K562 (cell line): ENCODE measurements at regions not wholly inside any gene's neighbourhood (a gene's known extent, or its start where the extent isn't known, plus 50 kb on each side); places are given as distances from the start of the nearest gene placed in this dataset.

ENCODE experiments used
- ATAC-seq: fragments of 200-7000 bp; cut with Tn5 transposase; 3 replicates; pipeline ENCODE4 v1.9.1; 2020; ENCODE audit warnings: moderate library complexity
- BruUV-seq: library from RNA; stranded (reverse); fragments of 400-500 nt; replicated peaks from 2 replicates; lab custom pipeline; 2021; lab: Mats Ljungman, UMichigan
- CTCF ChIA-PET: fragments of 300-600 bp; formaldehyde crosslinking; extraction: SDS; loops from one replicate; lab custom pipeline; 2021; ENCODE audit warnings: low intra/inter-chr PET ratio; lab: Yijun Ruan, JAX
- POLR2A ChIA-PET: fragments of 300-600, 350-650 bp; sonication (Branson Sonifier 250); formaldehyde crosslinking; extraction: SDS; loops from one replicate; lab custom pipeline; 2021; ENCODE audit warnings: antibody characterized with exemption, inconsistent platforms; lab: Yijun Ruan, JAX
- DNase-seq, 4 experiments: peaks; one replicate each; pipeline versions ENCODE4 v3.0.0 to v3.0.0-alpha.2; 2011 to 2018; ENCODE audit warnings: low spot score in 3 of 4, mixed read lengths in 3 of 4; ENCODE audit errors: extremely low read depth in 1 of 4
- FAIRE-seq: peaks from 2 replicates; lab custom pipeline; 2011; peaks lifted over from hg19 to GRCh38; lab: Jason Lieb, UNC
- H2AFZ ChIP-seq: 2 replicates; pipeline ENCODE4 v1.6.0; 2011; ENCODE audit warnings: low read depth, low read length, control low read depth, inconsistent platforms
- H3K27ac ChIP-seq: fragments of 200-600 bp; 3 replicates; pipeline ENCODE4 v1.8.0; 2011; ENCODE audit warnings: low read depth, mild to moderate bottlenecking, control low read depth, inconsistent platforms, low read length, moderate library complexity, mixed read lengths; ENCODE audit errors: extremely low read depth
- H3K27me3 ChIP-seq, 2 experiments: fragments of 300-600 bp in 1 of 2; 2 replicates in 1 of 2; 3 replicates in 1 of 2; pipeline versions ENCODE4 v1.6.0 to v1.8.0; 2011; ENCODE audit warnings: inconsistent platforms in 2 of 2, low read length in 2 of 2, mild to moderate bottlenecking in 1 of 2, mixed read lengths in 1 of 2, moderate library complexity in 1 of 2; ENCODE audit not compliant: control insufficient read depth in 2 of 2, insufficient read depth in 2 of 2
- H3K36me3 ChIP-seq: fragments of 300-600 bp; 3 replicates; pipeline ENCODE4 v1.8.0; 2011; ENCODE audit warnings: mild to moderate bottlenecking, low read length, inconsistent platforms; ENCODE audit not compliant: control insufficient read depth, insufficient read depth
- H3K4me1 ChIP-seq, 2 experiments: fragments of 200-600 bp in 1 of 2; replicated peaks in 1 of 2; 2 replicates in 1 of 2; 3 replicates in 1 of 2; pipeline versions ENCODE4 v1.5.1 to v1.8.0; 2011; ENCODE audit warnings: inconsistent platforms in 2 of 2, low read length in 2 of 2, mild to moderate bottlenecking in 1 of 2, mixed read lengths in 1 of 2, moderate library complexity in 1 of 2; ENCODE audit not compliant: control insufficient read depth in 2 of 2, insufficient read depth in 2 of 2
- H3K4me2 ChIP-seq: 2 replicates; pipeline ENCODE4 v1.6.1; 2011; ENCODE audit warnings: low read length, control low read depth, inconsistent platforms, mixed read lengths; ENCODE audit not compliant: insufficient read depth
- H3K4me3 ChIP-seq: fragments of 200-600 bp; sonication (generic), shearing (Covaris generic); 2 replicates; pipeline ENCODE4 v1.5.1; 2016; ENCODE audit warnings: control low read depth, inconsistent platforms
- H3K79me2 ChIP-seq: fragments of 200-600 bp; 3 replicates; pipeline ENCODE4 v1.8.0; 2011; ENCODE audit warnings: low read length, inconsistent platforms; ENCODE audit not compliant: control insufficient read depth, insufficient read depth
- H3K9ac ChIP-seq, 2 experiments: 2 replicates each; pipeline versions ENCODE4 v1.6.0 to v1.6.1; 2011; ENCODE audit warnings: low read depth in 2 of 2, low read length in 2 of 2, control low read depth in 1 of 2, inconsistent platforms in 1 of 2, mild to moderate bottlenecking in 1 of 2, mixed read lengths in 1 of 2; ENCODE audit not compliant: insufficient read depth in 1 of 2
- H3K9me1 ChIP-seq: one replicate; pipeline ENCODE4 v1.6.0; 2011; ENCODE audit warnings: inconsistent platforms, mild to moderate bottlenecking, low read length, moderate library complexity; ENCODE audit not compliant: control insufficient read depth, insufficient read depth
- H3K9me3 ChIP-seq: replicated peaks from 2 replicates; pipeline ENCODE4 v1.5.1; 2011; ENCODE audit warnings: low read depth, low read length, inconsistent platforms; ENCODE audit not compliant: control insufficient read depth, insufficient read depth
- H4K20me1 ChIP-seq: replicated peaks from 2 replicates; pipeline ENCODE4 v1.6.1; 2011; ENCODE audit warnings: low read length, inconsistent platforms, mixed read lengths; ENCODE audit not compliant: control insufficient read depth, insufficient read depth
- ARID1B ChIP-seq: fragments of 450-650 bp; IDR thresholded peaks from 2 replicates; pipeline ENCODE4 v1.6.1; 2016; ENCODE audit warnings: antibody characterized with exemption, mild to moderate bottlenecking, inconsistent platforms
- CBFA2T3 ChIP-seq: fragments of 450-650 bp; IDR thresholded peaks from 2 replicates; pipeline ENCODE4 v1.6.1; 2017
- GABPA ChIP-seq: fragments of 200-800 bp; sonication (Bioruptor generic); conservative IDR thresholded peaks from 2 replicates; pipeline ENCODE4 v1.6.1; 2016; ENCODE audit warnings: low read depth, missing genetic modification characterization, missing compliant biosample characterization
- MBD2 ChIP-seq: sonication (generic); IDR thresholded peaks from 2 replicates; pipeline ENCODE4 v1.6.1; 2016; ENCODE audit warnings: low read depth, borderline replicate concordance
- NR2F6 ChIP-seq: fragments of 450-650 bp; formaldehyde crosslinking; IDR thresholded peaks from 2 replicates; pipeline ENCODE4 v1.4.0; 2020; ENCODE audit warnings: mild to moderate bottlenecking
- STAT5B ChIP-seq: fragments of 250-450 bp; sonication (Bioruptor Pico); IDR thresholded peaks from 2 replicates; pipeline ENCODE4 v1.8.0; 2021; ENCODE audit warnings: mild to moderate bottlenecking, inconsistent platforms
- TAL1 ChIP-seq: fragments of 450-650 bp; IDR thresholded peaks from 2 replicates; pipeline ENCODE4 v1.6.1; 2016; ENCODE audit warnings: mild to moderate bottlenecking
- TBP ChIP-seq: optimal IDR thresholded peaks from 2 replicates; pipeline ENCODE3; 2011; ENCODE audit warnings: low read depth, low read length, improper control_type of control experiment
- WGBS: fragments of 100-300 bp; shearing (Covaris generic); methylation state at CpG from one replicate; pipeline ENCODE4 v1.1.6; 2016; ENCODE audit warnings: low coverage, mixed read lengths; ENCODE audit not compliant: insufficient coverage; ENCODE audit errors: missing lambda C conversion rate; 5-methylcytosine and 5-hydroxymethylcytosine counted together
- in situ Hi-C: fragments of 300-500 bp; cut with MboI; formaldehyde crosslinking; loops from 4 replicates; pipeline ENCODE4 v1.15.0; 2018; ENCODE audit warnings: inconsistent platforms, mixed read lengths
- intact Hi-C: fragments of 100-400 bp; cut with micrococcal nuclease; formaldehyde crosslinking; loops from 2 replicates; pipeline ENCODE4 v1.14.2; 2022
- TF ChIP-seq, protein P1 (sequence below), 2 experiments: fragments of 450-650 bp; formaldehyde crosslinking in 1 of 2; IDR thresholded peaks; 2 replicates each; pipeline versions ENCODE4 v1.4.0 to v1.6.1; 2014 to 2020; ENCODE audit warnings: mild to moderate bottlenecking in 2 of 2, borderline replicate concordance in 1 of 2, low read depth in 1 of 2

DNA sequence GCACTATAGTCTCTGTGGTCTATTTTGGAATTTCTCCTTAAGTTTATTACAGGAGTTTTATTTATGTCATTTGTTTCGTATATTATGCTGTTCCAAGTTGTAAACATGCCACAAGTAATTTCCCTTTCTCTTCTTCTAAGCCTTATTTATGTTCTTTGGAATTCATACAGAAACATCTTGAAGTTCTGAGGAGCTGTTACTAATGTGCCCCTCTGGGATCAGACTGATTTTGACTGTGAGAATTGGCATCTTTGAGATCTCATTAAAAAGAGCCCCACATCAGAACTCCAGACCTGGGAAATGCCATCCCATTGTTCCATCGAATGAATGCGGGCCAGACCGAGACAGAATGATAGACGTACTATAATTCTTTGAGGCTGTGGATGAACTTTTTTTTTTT is 138.8 kb upstream of the CD180 start:
- H3K27me3 ChIP-seq, result no peaks in the 10 kb centered on the region
- TF ChIP-seq MBD2, result no peak
- H3K4me3 ChIP-seq, result no peak overlapping the region
- ATAC-seq (no peak), DNase-seq (no peak), FAIRE-seq (no peak)
- H3K27ac ChIP-seq, result no peak overlapping the region
- no peaks in the 10 kb centered on the region for H3K4me1 ChIP-seq
- no peaks in the 10 kb centered on the region for H4K20me1 ChIP-seq
- BruUV-seq, result no TSS peak
- H3K36me3 ChIP-seq, result no peaks in the 10 kb centered on the region
- WGBS, result 0% methylated on average over 5 of the region's 5 CpGs
- ChIA-PET POLR2A (no interaction called here), CTCF (no interaction called here)
- no peak overlapping the region for H2AFZ ChIP-seq
- H3K79me2 ChIP-seq, result no peaks in the 10 kb centered on the region
- no peak overlapping the region for H3K9ac ChIP-seq
- no peaks in the 10 kb centered on the region for H3K9me1 ChIP-seq
- no peak overlapping the region for H3K4me2 ChIP-seq
- intact Hi-C loops (no loop called here), in situ Hi-C loops (no loop called here)
- no peaks in the 10 kb centered on the region for H3K9me3 ChIP-seq

DNA sequence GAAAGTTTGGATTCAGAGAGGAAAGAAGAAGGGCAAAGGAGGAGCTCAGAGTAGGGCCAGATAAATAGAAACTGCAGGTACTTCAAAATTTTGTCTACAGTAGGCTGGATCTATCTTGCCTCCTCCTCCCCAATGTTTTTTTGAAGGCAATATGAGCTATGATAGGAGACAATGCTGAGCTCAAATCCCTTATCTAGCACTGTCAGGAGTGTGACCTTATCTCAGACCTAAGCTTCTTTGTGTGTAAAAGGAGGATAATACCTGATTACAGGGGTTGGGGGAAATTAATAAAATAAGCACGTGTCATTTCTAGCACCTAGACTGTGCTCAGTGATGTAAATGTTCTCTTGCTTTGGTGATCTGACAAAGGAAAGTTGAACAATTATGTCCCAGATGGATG is 137.8 kb upstream of the CD180 start:
- ChIA-PET CTCF (no interaction called here), POLR2A (interaction anchor here (0.6 kb wide), 1 partner anchor 622 kb away, joined by 3 read pairs; no protein-coding TSS in a partner anchor)
- no peak overlapping the region for H2AFZ ChIP-seq
- H3K9ac ChIP-seq, result no peak overlapping the region
- H3K4me2 ChIP-seq, result no peak overlapping the region
- no peaks in the 10 kb centered on the region for H3K9me3 ChIP-seq
- H3K27ac ChIP-seq, result no peak overlapping the region
- DNase-seq, result peak in 1 of 4 experiments; percentile 4
- H3K79me2 ChIP-seq, result no peaks in the 10 kb centered on the region
- no peak overlapping the region for H3K4me3 ChIP-seq
- no peaks in the 10 kb centered on the region for H3K9me1 ChIP-seq
- FAIRE-seq, result no peak
- H4K20me1 ChIP-seq, result no peaks in the 10 kb centered on the region
- no peaks in the 10 kb centered on the region for H3K4me1 ChIP-seq
- H3K27me3 ChIP-seq, result no peaks in the 10 kb centered on the region
- in situ Hi-C loops (no loop called here), intact Hi-C loops (no loop called here)
- no TSS peak for BruUV-seq
- WGBS, result 0% methylated on average over 1 of the region's 1 CpG
- H3K36me3 ChIP-seq, result no peaks in the 10 kb centered on the region
- ATAC-seq, result no peak
- TF ChIP-seq ARID1B (peak; percentile 37; the same call in 1 of the 2 replicates), TBP (no peak), GABPA (no peak), CBFA2T3 (peak; percentile 52), TAL1 (peak; percentile 49; the same call in 1 of the 2 replicates), NR2F6 (CRISPR knock-in tag) (no peak), STAT5B (CRISPR knock-in tag) (no peak)
- TF ChIP-seq, protein P1, sequence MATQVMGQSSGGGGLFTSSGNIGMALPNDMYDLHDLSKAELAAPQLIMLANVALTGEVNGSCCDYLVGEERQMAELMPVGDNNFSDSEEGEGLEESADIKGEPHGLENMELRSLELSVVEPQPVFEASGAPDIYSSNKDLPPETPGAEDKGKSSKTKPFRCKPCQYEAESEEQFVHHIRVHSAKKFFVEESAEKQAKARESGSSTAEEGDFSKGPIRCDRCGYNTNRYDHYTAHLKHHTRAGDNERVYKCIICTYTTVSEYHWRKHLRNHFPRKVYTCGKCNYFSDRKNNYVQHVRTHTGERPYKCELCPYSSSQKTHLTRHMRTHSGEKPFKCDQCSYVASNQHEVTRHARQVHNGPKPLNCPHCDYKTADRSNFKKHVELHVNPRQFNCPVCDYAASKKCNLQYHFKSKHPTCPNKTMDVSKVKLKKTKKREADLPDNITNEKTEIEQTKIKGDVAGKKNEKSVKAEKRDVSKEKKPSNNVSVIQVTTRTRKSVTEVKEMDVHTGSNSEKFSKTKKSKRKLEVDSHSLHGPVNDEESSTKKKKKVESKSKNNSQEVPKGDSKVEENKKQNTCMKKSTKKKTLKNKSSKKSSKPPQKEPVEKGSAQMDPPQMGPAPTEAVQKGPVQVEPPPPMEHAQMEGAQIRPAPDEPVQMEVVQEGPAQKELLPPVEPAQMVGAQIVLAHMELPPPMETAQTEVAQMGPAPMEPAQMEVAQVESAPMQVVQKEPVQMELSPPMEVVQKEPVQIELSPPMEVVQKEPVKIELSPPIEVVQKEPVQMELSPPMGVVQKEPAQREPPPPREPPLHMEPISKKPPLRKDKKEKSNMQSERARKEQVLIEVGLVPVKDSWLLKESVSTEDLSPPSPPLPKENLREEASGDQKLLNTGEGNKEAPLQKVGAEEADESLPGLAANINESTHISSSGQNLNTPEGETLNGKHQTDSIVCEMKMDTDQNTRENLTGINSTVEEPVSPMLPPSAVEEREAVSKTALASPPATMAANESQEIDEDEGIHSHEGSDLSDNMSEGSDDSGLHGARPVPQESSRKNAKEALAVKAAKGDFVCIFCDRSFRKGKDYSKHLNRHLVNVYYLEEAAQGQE (IDR thresholded peaks at IDR 0.05; ENCODE audit: borderline replicate concordance), result no peak
- TF ChIP-seq, protein P1 (CRISPR knock-in tag; IDR thresholded peaks at IDR 0.05; ENCODE audit: low read depth), result no peak
